Suprapubic skin (tissue), 4 donors: ENCODE measurements at regions not wholly inside any gene's neighbourhood (a gene's known extent, or its start where the extent isn't known, plus 50 kb on each side); places are given as distances from the start of the nearest gene placed in this dataset.

Source experiments
- DNase-seq, 2 donors: peaks; one replicate each; pipeline ENCODE4 v3.0.0-alpha.2; 2019; ENCODE audit warnings: low spot score in 2 of 2
- H3K27ac ChIP-seq: fragments of 200-600 bp; sonication (generic); one replicate; pipeline ENCODE4 v1.5.1; 2019
- H3K27me3 ChIP-seq: fragments of 200-600 bp; sonication (generic); one replicate; pipeline ENCODE4 v1.5.1; 2019
- H3K36me3 ChIP-seq: fragments of 200-600 bp; sonication (generic); one replicate; pipeline ENCODE4 v1.5.1; 2019
- H3K4me1 ChIP-seq: fragments of 200-600 bp; sonication (generic); one replicate; pipeline ENCODE4 v1.5.1; 2019
- H3K4me3 ChIP-seq: fragments of 200-600 bp; sonication (generic); one replicate; pipeline ENCODE4 v1.5.1; 2019; ENCODE audit warnings: mild to moderate bottlenecking
- H3K9me3 ChIP-seq: fragments of 200-600 bp; sonication (generic); one replicate; pipeline ENCODE4 v1.5.1; 2019
- EP300 ChIP-seq: sonication (generic); formaldehyde crosslinking; IDR thresholded peaks from one replicate; pipeline ENCODE4 v1.6.1; 2017; ENCODE audit warnings: antibody characterized with exemption
- POLR2A ChIP-seq, 2 donors: fragments of 450-650 bp; IDR thresholded peaks; one replicate each; pipeline ENCODE4 v1.6.1; 2017; ENCODE audit warnings: antibody characterized with exemption in 2 of 2, mild to moderate bottlenecking in 2 of 2, moderate library complexity in 2 of 2
- POLR2AphosphoS5 ChIP-seq, 3 donors: sonication (generic); formaldehyde crosslinking; IDR thresholded peaks; one replicate each; pipeline ENCODE4 v1.6.1; 2017; ENCODE audit warnings: antibody characterized with exemption in 3 of 3
- WGBS: methylation state at CpG from one replicate; pipeline ENCODE4 v1.1.5; 2018; 5-methylcytosine and 5-hydroxymethylcytosine counted together
- TF ChIP-seq, protein P1 (sequence below), 2 donors: fragments of 200-600 bp in 1 of 2; fragments of 450-650 bp in 1 of 2; sonication (generic) in 1 of 2; IDR thresholded peaks; one replicate each; pipeline ENCODE4 v1.5.1; 2016 to 2019; ENCODE audit warnings: antibody characterized with exemption in 2 of 2, mild to moderate bottlenecking in 1 of 2, moderate library complexity in 1 of 2

GRCh38 chr15:91717811-91718210 is 135.7 kb upstream of the SLCO3A1 start:
- 87% methylated on average over 3 of the region's 3 CpGs for WGBS
- no peak for TF ChIP-seq EP300
- TF ChIP-seq POLR2AphosphoS5 (IDR thresholded peaks at IDR 0.05): no peak
- TF ChIP-seq POLR2A (IDR thresholded peaks at IDR 0.05): no peak
- TF ChIP-seq, protein P1, sequence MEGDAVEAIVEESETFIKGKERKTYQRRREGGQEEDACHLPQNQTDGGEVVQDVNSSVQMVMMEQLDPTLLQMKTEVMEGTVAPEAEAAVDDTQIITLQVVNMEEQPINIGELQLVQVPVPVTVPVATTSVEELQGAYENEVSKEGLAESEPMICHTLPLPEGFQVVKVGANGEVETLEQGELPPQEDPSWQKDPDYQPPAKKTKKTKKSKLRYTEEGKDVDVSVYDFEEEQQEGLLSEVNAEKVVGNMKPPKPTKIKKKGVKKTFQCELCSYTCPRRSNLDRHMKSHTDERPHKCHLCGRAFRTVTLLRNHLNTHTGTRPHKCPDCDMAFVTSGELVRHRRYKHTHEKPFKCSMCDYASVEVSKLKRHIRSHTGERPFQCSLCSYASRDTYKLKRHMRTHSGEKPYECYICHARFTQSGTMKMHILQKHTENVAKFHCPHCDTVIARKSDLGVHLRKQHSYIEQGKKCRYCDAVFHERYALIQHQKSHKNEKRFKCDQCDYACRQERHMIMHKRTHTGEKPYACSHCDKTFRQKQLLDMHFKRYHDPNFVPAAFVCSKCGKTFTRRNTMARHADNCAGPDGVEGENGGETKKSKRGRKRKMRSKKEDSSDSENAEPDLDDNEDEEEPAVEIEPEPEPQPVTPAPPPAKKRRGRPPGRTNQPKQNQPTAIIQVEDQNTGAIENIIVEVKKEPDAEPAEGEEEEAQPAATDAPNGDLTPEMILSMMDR (IDR thresholded peaks at IDR 0.05): no peak
- no peak for DNase-seq
- Histone ChIP-seq H3K27me3 (peaks cover 10% of the 10 kb centered on the region), H3K36me3 (no peaks in the 10 kb centered on the region), H3K27ac (no peak overlapping the region), H3K9me3 (no peaks in the 10 kb centered on the region), H3K4me3 (no peak overlapping the region), H3K4me1 (no peaks in the 10 kb centered on the region)

DNA sequence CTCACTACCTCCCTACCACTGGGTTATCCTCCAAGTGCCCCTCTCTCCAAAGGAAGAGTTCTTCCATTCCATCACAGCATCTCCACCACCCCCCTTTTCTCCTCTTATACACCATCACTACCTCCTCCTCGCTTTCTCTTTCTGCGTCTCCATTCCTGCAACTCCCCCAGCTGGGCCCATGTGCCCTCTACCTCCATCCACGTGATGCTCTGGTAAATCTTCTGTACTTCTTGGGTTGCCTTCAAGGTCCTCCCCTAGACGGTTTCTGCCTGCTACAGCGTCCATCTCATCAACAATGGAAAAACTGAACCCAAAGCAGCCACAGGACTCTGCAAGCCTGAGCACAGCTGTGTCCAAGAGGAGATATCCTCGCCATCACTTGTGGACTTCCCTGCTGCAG is 129.5 kb upstream of the SLCO3A1 start:
- Histone ChIP-seq H3K36me3 (no peaks in the 10 kb centered on the region), H3K9me3 (no peaks in the 10 kb centered on the region), H3K27me3 (no peaks in the 10 kb centered on the region), H3K27ac (no peak overlapping the region), H3K4me3 (no peak overlapping the region), H3K4me1 (no peaks in the 10 kb centered on the region)
- DNase-seq: no peak
- WGBS: 89% methylated on average over 6 of the region's 6 CpGs
- TF ChIP-seq POLR2A (IDR thresholded peaks at IDR 0.05): no peak
- no peak for TF ChIP-seq EP300
- TF ChIP-seq, protein P1 (IDR thresholded peaks at IDR 0.05): no peak
- no peak for TF ChIP-seq POLR2AphosphoS5 (IDR thresholded peaks at IDR 0.05)

DNA sequence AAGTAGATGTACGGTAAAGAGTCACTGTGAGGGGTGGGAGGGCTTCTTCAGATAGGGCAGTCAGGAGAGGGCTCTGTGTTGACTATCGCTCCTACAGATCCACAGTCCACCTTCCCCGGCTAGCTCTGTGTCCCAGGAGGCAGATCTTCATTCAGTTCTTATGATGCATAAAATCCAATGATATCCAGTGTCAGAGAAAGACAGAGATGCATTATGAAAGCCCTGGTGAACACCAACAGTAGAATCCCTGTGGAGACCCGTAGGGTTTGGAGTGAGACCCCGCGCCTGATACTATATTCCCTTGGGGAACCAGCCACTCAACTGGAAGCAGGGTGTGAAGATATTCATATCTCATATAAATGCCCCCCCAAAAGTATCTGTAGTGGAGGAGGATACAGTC is 119.8 kb upstream of the SLCO3A1 start:
- 92% methylated on average over 6 of the region's 6 CpGs for whole genome bisulfite sequencing
- no peaks in the 10 kb centered on the region for H3K36me3 ChIP-seq

GRCh38 chr15:91737151-91737818 is 116.2 kb upstream of the SLCO3A1 start:
- H3K36me3 ChIP-seq: no peaks in the 10 kb centered on the region
- DNase-seq: no peak
- TF ChIP-seq EP300: no peak
- TF ChIP-seq, protein P1 (IDR thresholded peaks at IDR 0.05): no peak
- 51% methylated on average over 13 of the region's 13 CpGs for WGBS
- H3K4me1 ChIP-seq: no peaks in the 10 kb centered on the region
- H3K4me3 ChIP-seq: no peak overlapping the region
- H3K27me3 ChIP-seq: peaks cover 13% of the 10 kb centered on the region
- no peak overlapping the region for H3K27ac ChIP-seq
- H3K9me3 ChIP-seq: no peaks in the 10 kb centered on the region

More for the DNA sequence above, 119.8 kb upstream of the SLCO3A1 start:
- Histone ChIP-seq H3K4me3 (no peak overlapping the region), H3K4me1 (no peaks in the 10 kb centered on the region), H3K9me3 (no peaks in the 10 kb centered on the region), H3K27ac (no peak overlapping the region), H3K27me3 (peaks cover 22% of the 10 kb centered on the region)
- no peak for TF ChIP-seq POLR2AphosphoS5 (IDR thresholded peaks at IDR 0.05)
- TF ChIP-seq EP300: no peak
- no peak for TF ChIP-seq POLR2A (IDR thresholded peaks at IDR 0.05)
- TF ChIP-seq, protein P1 (IDR thresholded peaks at IDR 0.05): no peak
- DNase-seq: no peak

- WGBS: 83% methylated on average over 7 of the region's 7 CpGs
- DNase-seq: no peak
- Histone ChIP-seq H3K4me1 (no peaks in the 10 kb centered on the region), H3K36me3 (no peaks in the 10 kb centered on the region), H3K27me3 (peaks cover 6% of the 10 kb centered on the region), H3K9me3 (no peaks in the 10 kb centered on the region), H3K27ac (no peak overlapping the region), H3K4me3 (no peak overlapping the region)
- TF ChIP-seq POLR2A (IDR thresholded peaks at IDR 0.05) (no peak), POLR2AphosphoS5 (IDR thresholded peaks at IDR 0.05) (no peak), EP300 (no peak)
- TF ChIP-seq, protein P1 (IDR thresholded peaks at IDR 0.05): no peak
These were observed 111.5 kb upstream of the SLCO3A1 start for GRCh38 chr15:91741986-91742385.
